Stimulated activated naive CD4-positive, alpha-beta T cell (primary cell): ENCODE measurements at regions not wholly inside any gene's neighbourhood (a gene's known extent, or its start where the extent isn't known, plus 50 kb on each side); places are given as distances from the start of the nearest gene placed in this dataset.
"Not testable (repeated sequence)": the region's sequence is repeated elsewhere in the genome, so short reads cannot be mapped to it uniquely, and the experiment has no call there.

Source experiments
- DNase-seq, 6 experiments: peaks; one replicate each; lab custom pipeline; 2025; lab: John Stamatoyannopoulos, UW

DNA sequence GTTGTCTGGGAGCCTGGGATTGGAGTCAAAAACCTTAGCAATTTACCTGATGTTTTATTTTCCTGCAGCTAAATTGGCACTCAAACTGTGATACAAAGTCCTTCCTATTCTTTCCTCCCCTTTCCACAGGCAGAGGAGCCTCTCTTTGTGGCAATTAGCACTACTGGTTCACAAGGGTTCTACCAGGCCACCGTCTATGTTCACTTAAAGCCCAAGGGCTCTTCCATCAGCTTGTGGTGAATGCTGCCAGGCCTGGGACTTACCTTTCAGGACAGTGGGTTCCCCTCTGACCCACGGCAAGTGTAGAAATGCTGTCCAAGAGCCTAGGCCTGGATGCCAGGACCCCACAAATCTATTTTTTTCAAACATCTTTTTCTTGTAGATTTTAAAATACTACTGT lies 251.9 kb upstream of the B3GALT2 start:
- no peak for DNase-seq

DNA sequence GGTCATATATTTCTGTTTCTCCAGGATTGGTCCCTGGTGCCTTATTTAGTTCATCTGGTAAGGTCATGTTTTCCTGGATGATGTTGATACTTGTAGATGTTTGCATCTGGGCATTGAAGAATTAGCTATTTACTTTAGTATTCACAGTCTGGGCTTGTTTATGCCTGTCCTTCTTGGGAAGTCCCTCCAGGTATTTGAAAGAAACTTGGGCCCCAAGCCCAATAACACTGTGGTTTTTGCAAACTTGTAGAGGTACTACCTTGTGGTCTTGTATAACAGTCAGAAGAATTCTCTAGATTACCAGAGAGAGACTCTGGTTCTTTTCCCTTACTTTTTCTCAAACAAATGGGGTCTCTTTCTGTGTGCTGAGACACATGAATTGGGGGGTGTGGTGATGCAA lies 251.4 kb upstream of the B3GALT2 start:
- no peak for DNase-seq

DNA sequence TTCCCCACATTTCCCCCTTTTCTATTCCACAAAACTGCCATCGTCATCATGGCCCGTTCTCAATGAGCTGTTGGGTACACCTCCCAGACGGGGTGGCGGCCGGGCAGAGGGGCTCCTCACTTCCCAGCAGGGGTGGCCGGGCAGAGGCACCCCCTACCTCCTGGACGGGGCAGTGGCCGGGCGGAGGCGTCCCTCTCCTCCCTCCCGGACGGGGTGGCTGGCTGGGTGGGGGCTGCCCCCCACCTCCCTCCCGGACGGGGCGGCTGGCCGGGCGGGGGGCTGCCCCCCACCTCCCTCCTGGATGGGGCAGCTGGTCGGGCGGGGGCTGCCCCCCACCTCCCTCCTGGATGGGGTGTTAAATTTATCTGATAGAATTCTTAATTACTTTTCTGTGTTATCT lies 250.9 kb upstream of the B3GALT2 start:
- not testable (repeated sequence) for DNase-seq

DNA sequence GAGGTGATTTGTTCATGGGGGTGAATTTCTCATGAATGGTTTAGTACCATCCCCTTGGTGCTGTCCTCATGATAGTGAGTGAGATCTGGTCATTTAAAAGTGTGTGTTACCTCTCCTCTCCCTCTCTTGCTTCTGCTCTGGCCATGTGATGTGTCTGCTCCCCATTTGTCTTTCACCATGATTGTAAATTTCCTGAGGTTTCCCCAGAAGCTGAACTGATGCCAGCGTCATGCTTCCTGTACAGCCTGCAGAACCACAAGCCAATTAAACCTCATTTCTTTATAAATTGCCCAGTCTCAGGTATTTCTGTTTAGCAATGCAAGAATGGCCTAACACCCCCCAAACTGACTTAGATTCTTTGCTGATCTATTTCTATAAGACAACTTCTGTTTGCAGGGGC lies 249.4 kb upstream of the B3GALT2 start:
- DNase-seq = no peak

DNA sequence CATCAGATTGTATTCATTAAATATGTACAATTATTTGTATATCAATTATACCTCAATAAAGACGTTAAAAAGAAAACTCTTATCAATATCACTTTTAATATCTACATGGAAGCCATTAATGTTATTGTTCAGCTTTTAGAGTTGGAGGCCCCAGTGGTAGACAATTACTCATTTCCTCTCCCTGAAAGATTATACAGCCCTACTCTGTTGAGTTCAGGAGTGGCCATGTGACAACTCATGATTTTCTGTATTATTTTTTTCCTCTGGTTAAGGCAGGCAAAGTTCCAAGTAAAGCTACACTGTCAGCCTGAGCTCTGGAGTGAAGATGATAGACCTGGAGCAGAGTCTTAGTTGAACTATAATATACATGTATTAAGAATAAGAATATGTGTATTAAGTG lies 247.9 kb upstream of the B3GALT2 start:
- DNase-seq = no peak

DNA sequence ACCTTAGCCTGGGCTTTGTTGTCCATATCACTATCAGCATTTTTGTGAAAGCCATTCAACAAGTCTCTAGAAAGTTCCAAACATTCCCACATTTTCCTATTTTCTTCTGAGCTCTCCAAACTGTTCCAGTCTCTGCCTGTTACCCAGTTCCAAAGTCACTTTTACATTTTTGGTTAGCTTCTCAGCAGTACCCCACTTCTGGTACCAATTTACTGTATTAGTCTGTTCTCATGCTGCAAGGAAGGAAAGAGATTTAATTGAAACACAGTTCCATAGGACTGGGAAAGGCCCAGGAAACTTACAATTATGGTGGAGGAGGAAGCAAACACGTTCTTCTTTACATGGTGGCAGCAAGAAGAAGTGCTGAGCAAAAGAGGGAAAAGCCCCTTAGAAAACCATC lies 247.2 kb upstream of the B3GALT2 start:
- DNase-seq = no peak

DNA sequence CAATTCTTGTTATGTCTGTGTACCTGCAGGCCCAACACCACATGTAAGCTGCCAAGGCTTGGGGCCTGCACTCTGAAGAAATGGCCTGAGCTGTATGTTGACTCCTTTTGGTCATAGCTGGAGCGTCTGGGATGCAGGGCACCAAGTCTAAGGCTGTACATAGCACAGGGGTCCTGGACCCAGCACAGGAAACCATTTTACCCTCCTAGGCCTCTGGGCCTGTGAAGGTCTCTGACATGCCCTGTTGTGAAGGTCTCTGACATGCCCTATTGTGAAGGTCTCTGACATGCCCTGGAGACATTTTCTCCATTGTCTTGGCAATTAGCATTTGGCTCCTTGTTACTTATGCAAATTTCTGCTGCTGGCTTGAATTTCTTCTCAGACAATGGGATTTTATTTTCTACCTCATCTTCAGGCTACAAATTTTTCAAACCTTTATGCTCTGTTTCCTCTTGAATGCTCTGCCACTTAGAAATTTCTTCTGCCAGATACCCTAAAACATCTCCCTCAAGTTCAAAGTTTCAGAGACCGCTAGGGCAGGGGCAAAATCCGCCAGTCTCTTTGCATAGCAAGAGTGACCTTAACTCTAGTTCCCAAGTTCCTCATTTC lies 246.7 kb upstream of the B3GALT2 start:
- no peak for DNase-seq

DNA sequence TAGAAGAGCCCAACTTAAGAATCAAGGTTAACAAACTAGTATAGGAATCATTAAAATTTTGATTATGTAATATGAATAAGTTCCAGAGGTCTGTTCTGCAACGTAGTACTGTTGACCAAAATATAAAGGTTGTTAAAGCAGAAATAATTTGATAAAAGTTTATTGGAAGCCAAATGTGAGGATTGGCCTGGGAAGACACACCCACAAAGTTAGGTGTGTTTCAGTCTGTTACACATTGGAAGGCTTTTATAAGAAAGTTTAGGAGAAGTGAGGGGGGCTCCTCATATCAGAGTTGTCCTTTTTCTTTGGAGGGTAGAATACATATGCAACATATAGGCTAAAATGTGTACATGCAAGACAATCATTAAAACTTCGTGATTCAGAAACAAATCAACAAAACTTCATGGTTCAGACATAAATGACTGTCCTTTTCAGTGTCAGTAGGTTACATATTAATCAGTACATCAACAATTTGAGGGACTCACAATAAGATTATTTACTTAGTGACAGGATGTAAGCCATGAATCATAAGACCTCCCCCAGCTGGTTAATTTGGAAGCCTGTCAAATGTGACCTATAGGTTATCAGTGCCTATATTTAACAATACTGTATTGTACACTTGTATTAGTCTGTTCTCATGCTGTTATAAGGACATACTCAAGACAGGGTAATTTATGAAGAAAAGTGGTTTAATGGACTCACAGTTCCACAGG lies 245.0 kb upstream of the B3GALT2 start:
- no peak for DNase-seq

DNA sequence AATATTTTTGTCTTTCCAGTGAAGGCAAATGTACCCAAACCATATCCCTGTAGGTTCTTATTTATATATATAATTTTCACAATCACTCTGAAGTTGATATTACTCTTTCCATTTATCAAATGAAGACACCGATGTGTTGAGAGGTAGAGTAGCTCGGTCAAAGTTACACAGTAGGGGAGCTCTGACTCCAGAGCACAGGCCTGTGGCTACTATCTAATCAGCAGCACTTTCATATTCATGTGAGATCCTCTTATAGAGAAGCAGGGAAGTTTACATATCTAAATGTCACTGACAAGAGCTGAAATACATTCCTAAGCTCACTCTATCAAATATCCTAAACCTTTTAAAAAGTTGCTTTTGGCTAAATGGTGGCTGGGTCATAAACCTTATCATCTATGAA lies 241.1 kb upstream of the B3GALT2 start:
- no peak for DNase-seq

DNA sequence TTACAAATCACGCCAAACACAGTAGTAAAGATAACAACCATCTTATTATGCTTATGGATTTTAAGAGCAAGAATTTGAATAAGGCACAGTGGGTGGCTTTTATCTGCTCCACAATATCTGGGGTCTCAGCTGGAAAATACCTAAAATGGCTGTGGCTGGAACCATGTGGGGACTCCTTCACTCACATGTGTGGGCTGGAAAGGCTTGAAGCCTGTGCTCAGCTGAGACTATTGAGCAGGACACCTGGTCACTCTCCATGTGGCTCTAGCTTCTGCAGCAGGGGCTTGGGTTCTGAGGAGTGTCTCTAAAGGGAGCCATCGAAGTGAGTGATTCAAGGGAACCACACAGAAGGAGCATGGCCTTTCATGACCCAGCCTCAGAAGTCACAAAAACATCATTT lies 239.6 kb upstream of the B3GALT2 start:
- no peak for DNase-seq

DNA sequence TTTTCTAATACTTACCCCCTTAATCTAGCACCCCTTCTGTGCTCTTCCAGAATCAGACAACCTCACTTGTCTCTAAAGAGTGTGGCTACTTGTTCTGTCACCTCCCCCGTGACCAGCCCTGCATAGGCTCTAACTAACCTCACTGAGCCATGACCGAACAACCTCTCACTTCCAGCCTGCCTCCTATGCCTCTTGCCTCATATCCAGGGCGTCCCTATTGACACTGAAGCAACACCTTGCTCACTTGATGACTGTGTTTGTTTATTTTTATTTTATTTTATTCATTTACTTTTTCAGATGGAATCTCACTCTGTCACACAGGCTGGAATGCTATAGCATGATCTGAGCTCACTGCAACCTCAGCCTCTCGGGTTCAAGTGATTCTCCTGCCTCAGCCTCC lies 235.1 kb upstream of the B3GALT2 start:
- no peak for DNase-seq

DNA sequence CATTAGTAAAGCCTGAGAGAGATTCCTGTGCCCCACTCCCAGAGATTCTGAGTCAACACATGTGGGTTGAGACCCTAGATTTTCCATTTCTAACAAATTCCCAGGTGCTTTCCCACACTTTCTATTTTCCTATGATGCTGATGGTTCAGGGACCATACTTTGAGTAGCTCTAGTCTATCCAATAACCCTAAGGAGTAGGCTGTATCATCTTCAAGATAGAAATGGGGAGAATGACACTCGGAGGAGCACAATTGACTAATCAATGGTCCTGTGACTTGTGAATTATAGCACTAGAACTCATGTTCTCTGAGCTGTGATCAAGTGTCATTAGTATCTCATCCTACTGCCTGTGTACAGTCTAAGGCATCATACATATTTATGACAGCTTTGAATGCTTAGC lies 232.9 kb upstream of the B3GALT2 start:
- DNase-seq = no peak

DNA sequence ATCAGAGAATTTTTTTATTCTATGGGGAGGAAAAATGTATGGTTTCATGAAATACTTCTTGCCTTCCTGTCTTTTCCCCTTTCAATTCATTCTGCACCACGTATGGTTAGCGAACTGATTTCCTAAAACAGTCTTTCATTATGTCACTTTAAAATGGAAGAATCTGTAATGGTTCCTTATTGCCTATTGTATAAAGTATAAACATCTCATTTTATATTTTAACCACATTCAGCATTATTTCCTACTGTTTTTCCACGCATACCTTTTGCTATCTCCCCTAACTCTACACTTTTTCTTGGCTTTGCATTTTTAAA lies 232.3 kb upstream of the B3GALT2 start:
- no peak for DNase-seq

DNA sequence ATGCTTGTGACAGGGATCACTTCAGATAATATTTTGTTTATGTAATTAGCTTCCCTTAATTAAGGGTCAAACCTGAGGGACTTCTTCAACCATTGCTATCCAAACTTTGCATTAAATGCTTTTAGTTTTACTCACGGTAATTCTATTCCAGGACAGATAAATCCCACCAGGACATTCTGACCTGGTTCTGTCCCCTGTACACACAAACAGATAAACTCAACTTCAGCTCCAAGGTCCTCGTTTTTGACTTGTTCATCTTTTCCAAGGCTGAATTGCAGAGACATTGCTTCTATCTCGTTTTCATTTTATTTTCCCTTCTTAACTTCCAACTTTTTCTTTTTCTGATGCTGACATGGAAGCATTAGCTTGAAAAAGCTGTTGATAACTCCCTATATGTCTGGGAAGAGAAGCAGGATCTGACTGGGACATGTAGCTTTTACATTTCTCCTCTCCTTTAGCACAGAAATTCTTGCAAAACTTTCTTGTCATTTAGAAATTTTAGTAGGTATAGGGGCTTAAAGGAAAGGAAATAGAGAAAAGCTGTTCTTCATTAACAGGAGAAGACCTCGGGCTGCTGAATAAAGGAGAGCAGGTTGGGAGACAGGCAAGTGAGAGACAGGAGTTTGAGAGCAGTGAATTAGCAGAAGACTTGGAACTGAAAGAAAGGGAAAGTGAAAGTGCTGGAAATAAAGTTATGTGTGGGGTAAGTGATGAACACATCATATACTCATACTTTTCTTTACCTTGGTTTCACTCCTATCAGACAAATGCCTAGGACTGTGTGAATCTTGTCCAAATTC lies 231.7 kb upstream of the B3GALT2 start:
- peak in 3 of 6 experiments; percentile 38 to 60 (median 39) for DNase-seq

DNA sequence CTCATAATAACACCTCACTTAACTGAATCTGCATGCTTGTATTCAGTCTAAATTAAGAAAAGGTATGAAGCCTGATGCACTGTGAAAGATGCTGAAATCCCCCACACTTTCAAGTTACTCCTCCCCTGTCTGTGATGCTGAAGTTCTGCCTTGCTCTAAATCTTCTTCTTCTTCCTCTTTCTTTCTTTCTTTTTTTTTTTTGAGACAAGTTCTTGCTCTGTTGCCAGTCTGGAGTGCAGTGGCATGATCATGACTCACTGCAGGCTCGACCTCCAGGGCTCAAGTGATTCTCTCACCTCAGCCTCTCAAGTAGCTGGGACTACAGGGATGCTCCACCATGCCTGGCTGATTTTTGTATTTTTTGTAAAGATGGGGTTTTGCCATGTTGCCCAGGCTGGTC lies 231.0 kb upstream of the B3GALT2 start:
- no peak for DNase-seq

DNA sequence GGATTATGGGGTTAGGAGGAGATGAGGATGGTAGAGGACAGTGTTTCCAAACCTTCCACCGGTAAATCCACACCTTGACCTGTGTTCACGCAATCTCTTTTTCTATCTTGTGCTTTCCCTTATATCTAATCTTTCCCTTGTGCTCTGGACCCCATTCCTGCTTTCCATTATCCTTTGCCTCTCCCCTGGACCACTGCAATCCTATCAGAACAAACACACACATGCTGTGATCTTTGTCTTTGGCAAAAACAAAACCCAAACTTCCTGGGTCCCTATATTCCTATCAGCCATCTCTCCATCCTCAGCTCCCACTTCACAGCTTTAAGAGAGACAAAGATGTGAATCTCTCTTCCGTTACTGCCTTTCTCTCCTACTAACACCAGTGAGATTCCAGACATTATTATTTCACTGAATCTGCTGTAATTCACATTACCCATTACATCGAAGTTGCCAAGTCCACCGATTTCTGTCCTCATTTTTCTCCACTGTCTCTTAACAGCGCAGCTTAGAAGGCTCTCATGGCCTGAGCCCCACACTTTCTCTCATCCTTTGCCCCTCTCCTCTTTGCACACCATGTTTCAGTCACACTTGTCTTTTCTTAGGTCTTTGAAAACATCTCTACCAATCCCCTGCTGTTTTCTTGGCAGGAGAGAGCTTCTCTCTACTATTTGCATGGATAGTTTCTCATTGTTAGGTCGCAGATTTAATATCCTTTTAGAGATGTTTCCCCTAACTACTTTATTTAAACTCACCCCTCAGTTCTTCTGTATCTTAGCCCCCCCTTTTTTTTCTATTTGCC lies 230.0 kb upstream of the B3GALT2 start:
- DNase-seq = no peak

DNA sequence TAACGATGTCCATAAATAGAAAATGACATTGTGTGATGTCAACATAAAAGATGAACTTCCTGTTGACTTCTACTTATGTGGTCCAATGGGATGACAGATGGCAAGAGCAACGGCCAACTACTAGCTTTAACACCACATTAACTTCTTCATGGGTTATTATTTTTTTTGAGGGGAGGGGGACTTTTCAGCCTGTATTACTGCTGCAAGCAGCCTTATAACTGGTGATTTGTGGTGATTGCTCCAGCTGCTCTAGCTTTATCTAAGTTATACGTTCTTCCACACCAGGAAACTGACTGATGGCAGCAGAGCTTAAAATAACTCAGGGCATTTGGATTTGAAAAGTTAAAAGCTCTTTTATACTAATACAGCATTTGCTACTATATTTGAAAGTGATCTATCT lies 228.8 kb upstream of the B3GALT2 start:
- no peak for DNase-seq

DNA sequence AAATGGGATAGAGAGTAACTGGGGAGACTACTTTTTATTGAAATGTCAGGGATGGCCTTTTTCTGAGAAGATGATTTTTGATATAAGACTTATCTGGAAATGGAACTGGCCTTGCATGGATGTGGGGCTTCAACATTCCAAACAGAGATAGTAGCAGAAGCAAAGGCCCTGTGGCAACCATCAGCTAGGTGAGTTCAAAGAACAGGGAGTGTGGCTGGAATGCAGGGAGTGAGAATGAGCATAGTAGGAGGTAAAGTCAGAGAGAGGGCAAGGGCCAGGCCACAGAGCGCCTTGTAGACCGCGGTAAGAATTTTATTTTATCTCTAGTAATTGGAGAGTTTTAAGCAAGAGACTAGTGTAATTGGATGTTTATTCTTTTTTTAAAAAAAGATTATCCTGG lies 227.0 kb upstream of the B3GALT2 start:
- no peak for DNase-seq

DNA sequence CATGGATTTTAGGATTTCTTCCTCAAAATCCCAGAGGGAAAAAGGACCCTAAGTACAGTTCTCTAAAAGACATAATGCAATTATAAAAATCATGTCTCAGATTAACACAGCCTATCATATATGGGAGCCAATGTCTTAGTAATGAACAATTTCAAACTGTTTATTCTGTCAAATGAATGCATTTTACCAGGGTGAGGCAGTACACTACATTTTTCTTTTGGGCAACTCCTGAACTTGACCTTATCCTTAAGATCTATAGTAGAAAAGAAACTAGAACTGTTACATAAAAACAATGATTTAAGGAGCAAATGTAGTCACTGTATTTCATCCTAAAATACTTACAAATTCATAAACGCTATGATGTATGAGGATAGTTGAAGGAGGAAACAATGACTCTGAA lies 226.3 kb upstream of the B3GALT2 start:
- no peak for DNase-seq

DNA sequence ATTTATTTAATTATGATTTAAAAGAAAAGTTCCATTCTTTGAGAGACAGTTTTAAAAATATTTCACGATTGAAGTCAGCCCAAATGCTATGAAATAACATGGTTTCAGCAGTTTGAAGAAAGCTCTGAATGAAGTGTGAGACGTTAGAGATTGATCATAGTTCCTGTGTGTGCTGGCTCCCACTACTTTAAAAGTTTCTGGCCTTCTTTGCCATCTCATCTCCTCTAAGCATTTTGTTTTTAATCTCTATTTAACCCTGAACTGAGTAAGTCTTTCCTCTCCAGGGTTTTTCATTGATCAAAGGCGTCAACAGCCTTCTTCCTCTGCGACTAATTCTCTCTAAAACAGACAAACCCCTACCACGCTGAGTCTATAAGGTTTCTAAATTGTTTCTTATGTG lies 225.3 kb upstream of the B3GALT2 start:
- DNase-seq = peak in 2 of 6 experiments; percentile 28 to 32

DNA sequence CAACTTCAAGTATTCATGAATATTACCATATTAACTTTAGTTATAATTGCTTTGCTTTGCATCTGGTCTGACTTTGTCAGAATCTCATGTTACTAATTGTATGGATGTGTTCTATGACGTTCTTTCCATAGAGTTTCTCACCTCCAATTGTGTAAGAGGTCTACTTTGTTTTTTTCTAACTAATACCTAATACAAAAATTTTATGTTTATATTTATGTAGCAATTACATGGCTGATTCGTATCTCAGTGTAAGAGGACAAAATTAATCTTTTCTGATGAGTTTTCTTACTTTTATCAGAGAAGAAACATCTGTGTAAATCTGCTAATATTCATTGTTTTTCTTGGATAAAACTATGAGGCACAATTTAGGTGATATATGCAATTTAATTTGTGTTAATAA lies 224.8 kb upstream of the B3GALT2 start:
- DNase-seq = no peak

DNA sequence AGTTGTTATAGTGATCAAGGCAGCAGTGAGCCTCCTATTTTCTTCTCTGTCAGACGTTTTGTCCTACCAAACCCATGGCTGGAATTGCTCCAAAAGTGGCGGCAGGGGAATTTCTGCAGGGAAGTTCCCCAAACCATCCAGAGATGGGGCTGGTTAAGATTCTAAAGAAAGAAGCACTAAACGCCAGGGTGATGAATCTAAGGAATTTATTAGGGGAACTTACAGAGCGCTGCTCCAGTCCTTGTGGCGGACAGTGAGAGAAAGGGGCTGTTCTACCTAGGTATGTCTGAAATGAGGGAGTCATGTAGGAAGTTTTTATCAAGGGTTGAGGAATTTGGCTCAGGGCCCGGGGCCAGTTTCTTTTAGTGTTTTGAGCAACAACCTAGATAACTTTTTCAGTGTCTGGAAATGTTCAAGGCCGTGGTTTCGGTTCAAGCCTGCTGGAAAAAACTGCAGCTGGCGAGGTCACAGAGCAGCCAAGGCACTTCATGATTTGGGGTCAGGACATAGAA lies 222.4 kb upstream of the B3GALT2 start:
- DNase-seq = no peak
